Karpas-422 (cell line): ENCODE measurements at regions not wholly inside any gene's neighbourhood (a gene's known extent, or its start where the extent isn't known, plus 50 kb on each side); places are given as distances from the start of the nearest gene placed in this dataset.
"Not testable (repeated sequence)": the region's sequence is repeated elsewhere in the genome, so short reads cannot be mapped to it uniquely, and the experiment has no call there.

Source experiments
- DNase-seq: peaks from one replicate; pipeline ENCODE4 v3.0.0-alpha.2; 2015
- H2AFZ ChIP-seq: fragments of 200-600 bp; sonication (generic); 2 replicates; pipeline ENCODE4 v1.6.1; 2014; ENCODE audit warnings: antibody characterized with exemption, low read length, mixed read lengths
- H3K27ac ChIP-seq: fragments of 200-600 bp; sonication (generic); 2 replicates; pipeline ENCODE4 v1.5.1; 2014; ENCODE audit warnings: mild to moderate bottlenecking, low read length, moderate library complexity
- H3K27me3 ChIP-seq: fragments of 200-600 bp; sonication (generic); 2 replicates; pipeline ENCODE4 v1.6.1; 2014; ENCODE audit warnings: low read length, mixed read lengths
- H3K36me3 ChIP-seq: fragments of 200-600 bp; sonication (generic); 2 replicates; pipeline ENCODE4 v1.6.1; 2014; ENCODE audit warnings: low read length, mixed read lengths; ENCODE audit not compliant: insufficient read depth
- H3K4me1 ChIP-seq: fragments of 200-600 bp; sonication (generic); 2 replicates; pipeline ENCODE4 v1.6.1; 2014; ENCODE audit warnings: mild to moderate bottlenecking, low read length, mixed read lengths
- H3K4me2 ChIP-seq: fragments of 200-600 bp; sonication (generic); 2 replicates; pipeline ENCODE4 v1.6.1; 2014; ENCODE audit warnings: low read length, low read depth, mild to moderate bottlenecking; ENCODE audit not compliant: poor library complexity, severe bottlenecking
- H3K4me3 ChIP-seq: fragments of 200-600 bp; sonication (generic); 2 replicates; pipeline ENCODE4 v1.5.1; 2014; ENCODE audit warnings: mild to moderate bottlenecking, antibody characterized with exemption, low read length, mixed read lengths
- H3K79me2 ChIP-seq: fragments of 200-600 bp; sonication (generic); 2 replicates; pipeline ENCODE4 v1.6.1; 2014; ENCODE audit warnings: mild to moderate bottlenecking, low read length, mixed read lengths
- H3K9ac ChIP-seq: fragments of 200-600 bp; sonication (generic); 2 replicates; pipeline ENCODE4 v1.6.0; 2014; ENCODE audit warnings: low read length
- H3K9me2 ChIP-seq: fragments of 200-600 bp; sonication (generic), shearing (Covaris generic); replicated peaks from 2 replicates; pipeline ENCODE4 v1.6.0; 2014; ENCODE audit warnings: mild to moderate bottlenecking, low read length, moderate library complexity; ENCODE audit not compliant: insufficient read depth
- H3K9me3 ChIP-seq: fragments of 300-700, 200-600 bp; sonication (generic); 2 replicates; pipeline ENCODE4 v1.6.1; 2014; ENCODE audit warnings: low read length, mixed read lengths
- H4K20me1 ChIP-seq: fragments of 200-600 bp; sonication (generic); 2 replicates; pipeline ENCODE4 v1.6.1; 2014; ENCODE audit warnings: mild to moderate bottlenecking, antibody characterized with exemption, low read length, low read depth; ENCODE audit not compliant: insufficient read depth

GRCh38 chr15:99818872-99819271, 85.6 kb upstream of the LYSMD4 start:
- no peaks in the 10 kb centered on the region for H3K79me2 ChIP-seq
- no peak overlapping the region for H2AFZ ChIP-seq
- no peaks in the 10 kb centered on the region for H3K9me2 ChIP-seq
- H3K27ac ChIP-seq = no peak overlapping the region
- H4K20me1 ChIP-seq = no peaks in the 10 kb centered on the region
- no peaks in the 10 kb centered on the region for H3K4me1 ChIP-seq
- H3K36me3 ChIP-seq = no peaks in the 10 kb centered on the region
- H3K9me3 ChIP-seq = no peaks in the 10 kb centered on the region
- no peak overlapping the region for H3K4me2 ChIP-seq
- no peaks in the 10 kb centered on the region for H3K27me3 ChIP-seq
- no peak overlapping the region for H3K4me3 ChIP-seq
- no peak for DNase-seq
- H3K9ac ChIP-seq = no peak overlapping the region

- H3K9me2 ChIP-seq, H3K4me3 ChIP-seq, H4K20me1 ChIP-seq, H3K9ac ChIP-seq, DNase-seq, H2AFZ ChIP-seq, H3K9me3 ChIP-seq, H3K79me2 ChIP-seq, H3K27me3 ChIP-seq, H3K4me1 ChIP-seq, H3K36me3 ChIP-seq, H3K4me2 ChIP-seq, H3K27ac ChIP-seq: not testable (repeated sequence)
Observed at GRCh38 chr15:99816862-99817261, 83.6 kb upstream of the LYSMD4 start.

GRCh38 chr15:99810663-99811062, 77.4 kb upstream of the LYSMD4 start:
- H3K9me3 ChIP-seq, H3K27ac ChIP-seq, H3K79me2 ChIP-seq, H4K20me1 ChIP-seq, H3K9ac ChIP-seq, H3K4me2 ChIP-seq, H2AFZ ChIP-seq, H3K27me3 ChIP-seq, H3K36me3 ChIP-seq, DNase-seq, H3K9me2 ChIP-seq, H3K4me1 ChIP-seq, H3K4me3 ChIP-seq: not testable (repeated sequence)

GRCh38 chr15:99799854-99800250, 66.6 kb upstream of the LYSMD4 start:
- not testable (repeated sequence) for H3K36me3 ChIP-seq, H3K27me3 ChIP-seq, H4K20me1 ChIP-seq, H2AFZ ChIP-seq, H3K9me3 ChIP-seq, H3K9me2 ChIP-seq, H3K27ac ChIP-seq, H3K4me1 ChIP-seq, H3K4me2 ChIP-seq, H3K4me3 ChIP-seq, H3K9ac ChIP-seq, DNase-seq, H3K79me2 ChIP-seq

- H3K9me3 ChIP-seq, H3K9ac ChIP-seq, H3K9me2 ChIP-seq, H3K4me3 ChIP-seq, H3K27me3 ChIP-seq, H3K4me1 ChIP-seq, H3K4me2 ChIP-seq, H3K79me2 ChIP-seq, H2AFZ ChIP-seq, DNase-seq, H3K36me3 ChIP-seq, H3K27ac ChIP-seq, H4K20me1 ChIP-seq: not testable (repeated sequence)
Observed at GRCh38 chr15:99799182-99799853, 66.1 kb upstream of the LYSMD4 start.

- not testable (repeated sequence) for H3K36me3 ChIP-seq, H2AFZ ChIP-seq, H3K9me3 ChIP-seq, H4K20me1 ChIP-seq, H3K4me2 ChIP-seq, H3K9me2 ChIP-seq, H3K4me1 ChIP-seq, H3K27me3 ChIP-seq, H3K27ac ChIP-seq, H3K9ac ChIP-seq, H3K79me2 ChIP-seq, DNase-seq, H3K4me3 ChIP-seq
Observed at GRCh38 chr15:99796940-99797870, 64.0 kb upstream of the LYSMD4 start.

GRCh38 chr15:99791881-99792807, 58.9 kb upstream of the LYSMD4 start:
- H2AFZ ChIP-seq, H3K9me2 ChIP-seq: not testable (repeated sequence)
- DNase-seq = peak; percentile 65

GRCh38 chr15:99790751-99791150, 57.5 kb upstream of the LYSMD4 start:
- not testable (repeated sequence) for H3K9ac ChIP-seq, H3K9me2 ChIP-seq, H3K4me2 ChIP-seq, H3K36me3 ChIP-seq, H3K27me3 ChIP-seq, H4K20me1 ChIP-seq, H3K4me1 ChIP-seq, H3K27ac ChIP-seq, H3K79me2 ChIP-seq, H3K9me3 ChIP-seq, H3K4me3 ChIP-seq, H2AFZ ChIP-seq
- DNase-seq = peak; percentile 71

More at GRCh38 chr15:99791881-99792807, 58.9 kb upstream of the LYSMD4 start:
- not testable (repeated sequence) for H3K4me1 ChIP-seq, H3K27ac ChIP-seq, H3K4me2 ChIP-seq, H3K27me3 ChIP-seq, H3K9ac ChIP-seq, H3K36me3 ChIP-seq, H3K4me3 ChIP-seq, H3K9me3 ChIP-seq, H4K20me1 ChIP-seq, H3K79me2 ChIP-seq
